Skeletal muscle tissue (tissue), 3 donors: ENCODE measurements at regions not wholly inside any gene's neighbourhood (a gene's known extent, or its start where the extent isn't known, plus 50 kb on each side); places are given as distances from the start of the nearest gene placed in this dataset.
"Not testable (repeated sequence)": the region's sequence is repeated elsewhere in the genome, so short reads cannot be mapped to it uniquely, and the experiment has no call there.

Experiments
- H3K27ac ChIP-seq: one replicate; pipeline ENCODE4 v1.7.0; 2013; ENCODE audit warnings: mild to moderate bottlenecking, low read depth, low read length, inconsistent platforms
- H3K27me3 ChIP-seq, 3 donors: one replicate each; pipeline ENCODE4 v1.7.0; 2013; ENCODE audit warnings: low read length in 3 of 3; ENCODE audit not compliant: control insufficient read depth in 3 of 3, insufficient read depth in 3 of 3
- H3K36me3 ChIP-seq, 3 donors: one replicate each; pipeline ENCODE4 v1.7.0; 2013; ENCODE audit warnings: low read length in 3 of 3; ENCODE audit not compliant: control insufficient read depth in 3 of 3, insufficient read depth in 3 of 3
- H3K4me1 ChIP-seq, 3 donors: one replicate each; pipeline ENCODE4 v1.7.0; 2013; ENCODE audit warnings: low read length in 3 of 3, mild to moderate bottlenecking in 3 of 3; ENCODE audit not compliant: control insufficient read depth in 3 of 3, insufficient read depth in 3 of 3
- H3K4me3 ChIP-seq, 3 donors: one replicate each; pipeline ENCODE4 v1.7.0; 2013; ENCODE audit warnings: low read length in 3 of 3
- H3K9ac ChIP-seq, 3 donors: one replicate each; pipeline ENCODE4 v1.7.0; 2013; ENCODE audit warnings: low read length in 3 of 3, mild to moderate bottlenecking in 3 of 3, moderate library complexity in 2 of 3, low read depth in 1 of 3
- H3K9me3 ChIP-seq, 3 donors: one replicate each; pipeline ENCODE4 v1.7.0; 2013; ENCODE audit warnings: low read length in 3 of 3; ENCODE audit not compliant: control insufficient read depth in 3 of 3
- donor health status: Osteomylitis.

DNA sequence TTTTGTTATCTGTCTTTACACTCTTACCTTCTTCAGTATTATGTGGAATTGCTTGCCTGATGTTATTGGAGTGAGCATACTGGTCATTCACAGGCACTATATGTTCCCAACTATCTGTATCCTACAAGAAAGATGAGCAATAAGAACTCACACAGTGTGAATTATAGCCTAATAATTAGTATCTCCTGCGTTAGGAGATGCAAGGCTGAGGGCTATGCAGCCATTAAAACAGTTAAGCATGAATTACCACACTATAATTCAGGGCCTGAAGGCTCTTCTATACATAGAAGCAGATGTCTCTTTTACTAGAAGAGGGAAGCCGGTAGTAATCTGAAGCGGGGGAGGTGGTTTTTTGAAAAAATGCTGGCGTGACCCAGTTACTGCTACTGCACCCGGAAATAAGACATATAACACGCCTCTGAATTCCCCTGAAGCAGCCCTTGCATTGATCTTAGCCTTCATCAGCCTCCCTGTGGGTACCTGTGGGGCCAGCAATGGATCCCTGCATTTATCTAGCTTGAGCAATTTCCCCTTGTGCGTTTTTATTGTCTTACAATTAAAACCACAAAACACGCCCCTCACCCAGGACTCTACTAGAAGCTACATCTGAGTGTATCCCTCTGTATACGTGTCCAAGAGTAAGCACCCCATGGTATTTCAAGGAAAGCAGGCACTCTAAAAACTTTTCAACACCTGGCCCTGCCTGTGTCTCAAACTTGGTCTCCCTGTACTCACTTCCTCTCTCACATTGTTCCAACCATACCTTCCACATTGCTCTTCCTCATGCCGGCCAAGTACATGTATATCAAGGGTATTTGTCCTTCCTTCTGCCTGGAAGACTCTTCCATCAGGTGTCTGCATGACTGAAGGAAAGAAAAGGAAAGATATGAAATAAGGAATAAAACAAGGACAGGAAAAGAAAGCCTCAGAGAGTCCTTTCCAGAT, 210.9 kb upstream of the ARID2 start:
- no peaks in the 10 kb centered on the region for H3K4me1 ChIP-seq
- no peak overlapping the region for H3K27ac ChIP-seq
- no peaks in the 10 kb centered on the region for H3K27me3 ChIP-seq
- H3K36me3 ChIP-seq: no peaks in the 10 kb centered on the region
- no peak overlapping the region for H3K4me3 ChIP-seq
- no peak overlapping the region for H3K9ac ChIP-seq
- no peaks in the 10 kb centered on the region for H3K9me3 ChIP-seq

GRCh38 chr12:45522227-45522626, 207.3 kb upstream of the ARID2 start:
- Histone ChIP-seq H3K4me1 (no peaks in the 10 kb centered on the region), H3K27ac (no peak overlapping the region), H3K9ac (no peak overlapping the region), H3K27me3 (no peaks in the 10 kb centered on the region), H3K4me3 (no peak overlapping the region), H3K36me3 (no peaks in the 10 kb centered on the region), H3K9me3 (no peaks in the 10 kb centered on the region)

- not testable (repeated sequence) for H3K27ac ChIP-seq, H3K27me3 ChIP-seq, H3K4me1 ChIP-seq, H3K4me3 ChIP-seq, H3K9ac ChIP-seq, H3K9me3 ChIP-seq, H3K36me3 ChIP-seq
Measured at GRCh38 chr12:45526823-45527222, 202.7 kb upstream of the ARID2 start.

- no peak overlapping the region for H3K4me3 ChIP-seq
- no peaks in the 10 kb centered on the region for H3K36me3 ChIP-seq
- no peaks in the 10 kb centered on the region for H3K9me3 ChIP-seq
- H3K9ac ChIP-seq: no peak overlapping the region
- H3K4me1 ChIP-seq: no peaks in the 10 kb centered on the region
- H3K27ac ChIP-seq: no peak overlapping the region
- H3K27me3 ChIP-seq: no peaks in the 10 kb centered on the region
Measured at GRCh38 chr12:45532113-45532512, 197.4 kb upstream of the ARID2 start.

DNA sequence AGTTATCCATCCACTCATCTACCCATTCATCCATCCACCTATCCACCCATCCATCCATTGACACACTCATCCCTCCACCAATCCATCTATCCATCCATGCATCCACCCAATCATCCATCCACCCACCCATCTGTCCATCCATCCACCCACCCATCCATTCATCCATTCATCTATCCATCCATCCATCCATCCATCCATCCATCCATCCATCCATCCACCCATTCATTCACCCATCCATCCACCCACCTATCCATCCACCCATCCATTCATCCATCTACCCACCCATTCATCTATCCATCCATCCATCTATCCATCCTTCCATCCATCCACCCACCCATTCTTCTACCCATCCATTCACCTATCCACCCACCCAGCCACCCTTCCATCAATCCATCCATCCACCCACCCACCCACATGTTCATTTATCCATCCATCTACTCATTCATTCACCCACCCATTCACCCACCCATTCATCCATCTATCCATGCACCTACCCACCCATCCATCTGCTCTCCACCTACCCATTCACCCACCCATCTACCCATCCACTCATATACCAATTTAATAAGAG, 193.8 kb upstream of the ARID2 start:
- no peaks in the 10 kb centered on the region for H3K27me3 ChIP-seq
- no peaks in the 10 kb centered on the region for H3K9me3 ChIP-seq
- H3K36me3 ChIP-seq: no peaks in the 10 kb centered on the region
- H3K4me1 ChIP-seq: no peaks in the 10 kb centered on the region
- H3K27ac ChIP-seq: no peak overlapping the region
- no peak overlapping the region for H3K9ac ChIP-seq
- H3K4me3 ChIP-seq: no peak overlapping the region

GRCh38 chr12:45536284-45536683, 193.2 kb upstream of the ARID2 start:
- no peaks in the 10 kb centered on the region for H3K27me3 ChIP-seq

GRCh38 chr12:45540661-45541341, 188.7 kb upstream of the ARID2 start:
- Histone ChIP-seq H3K9me3 (no peaks in the 10 kb centered on the region), H3K27me3 (no peaks in the 10 kb centered on the region), H3K4me3 (no peak overlapping the region), H3K4me1 (no peaks in the 10 kb centered on the region), H3K36me3 (no peaks in the 10 kb centered on the region), H3K27ac (no peak overlapping the region), H3K9ac (no peak overlapping the region)

More at GRCh38 chr12:45536284-45536683, 193.2 kb upstream of the ARID2 start:
- Histone ChIP-seq H3K27ac (no peak overlapping the region), H3K9ac (no peak overlapping the region), H3K4me1 (no peaks in the 10 kb centered on the region), H3K36me3 (no peaks in the 10 kb centered on the region), H3K9me3 (no peaks in the 10 kb centered on the region), H3K4me3 (no peak overlapping the region)

GRCh38 chr12:45543887-45544286, 185.6 kb upstream of the ARID2 start:
- Histone ChIP-seq H3K36me3 (no peaks in the 10 kb centered on the region), H3K4me1 (no peaks in the 10 kb centered on the region), H3K27ac (no peak overlapping the region), H3K4me3 (no peak overlapping the region), H3K27me3 (no peaks in the 10 kb centered on the region), H3K9ac (no peak overlapping the region), H3K9me3 (no peaks in the 10 kb centered on the region)

- H3K4me1 ChIP-seq: no peaks in the 10 kb centered on the region
- H3K9ac ChIP-seq: no peak overlapping the region
- no peak overlapping the region for H3K27ac ChIP-seq
- no peaks in the 10 kb centered on the region for H3K27me3 ChIP-seq
- no peak overlapping the region for H3K4me3 ChIP-seq
- no peaks in the 10 kb centered on the region for H3K9me3 ChIP-seq
- no peaks in the 10 kb centered on the region for H3K36me3 ChIP-seq
Measured at GRCh38 chr12:45546545-45546944, 183.0 kb upstream of the ARID2 start.

DNA sequence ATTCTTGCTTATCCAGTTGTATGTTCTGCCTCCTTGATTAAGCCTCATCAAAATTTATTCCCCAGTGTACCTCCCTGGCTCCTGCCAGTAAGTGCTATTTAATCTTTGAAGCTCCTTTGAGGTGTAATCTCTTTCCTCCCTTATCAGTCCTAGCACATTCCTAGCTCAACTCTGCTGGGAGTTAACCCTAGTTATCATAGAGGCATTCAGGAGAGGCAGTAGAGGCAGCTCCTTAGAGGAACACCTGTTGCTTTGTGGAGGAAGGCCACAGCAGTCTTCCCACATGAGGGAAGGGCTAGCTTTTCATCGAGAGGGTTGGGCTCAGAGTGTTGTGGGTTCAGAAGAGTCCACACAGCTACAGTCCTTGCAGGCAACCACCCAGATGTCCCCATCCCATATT, 182.4 kb upstream of the ARID2 start:
- H3K27ac ChIP-seq: no peak overlapping the region
- H3K4me3 ChIP-seq: no peak overlapping the region
- no peaks in the 10 kb centered on the region for H3K4me1 ChIP-seq
- H3K36me3 ChIP-seq: no peaks in the 10 kb centered on the region
- H3K27me3 ChIP-seq: no peaks in the 10 kb centered on the region
- H3K9ac ChIP-seq: no peak overlapping the region
- no peaks in the 10 kb centered on the region for H3K9me3 ChIP-seq
